ENCODE measurements at regions not wholly inside any gene's neighbourhood (a gene's known extent, or its start where the extent isn't known, plus 50 kb on each side); places are given as distances from the start of the nearest gene placed in this dataset.

GRCh38 chr15:66832664-66833063 is 130.6 kb downstream of the SMAD6 start:
- DNase-seq = no peak

- no peak for DNase-seq
Observed at GRCh38 chr15:66833371-66833770, 131.3 kb downstream of the SMAD6 start.

GRCh38 chr15:66833803-66834202 is 131.8 kb downstream of the SMAD6 start:
- DNase-seq = no peak

DNA sequence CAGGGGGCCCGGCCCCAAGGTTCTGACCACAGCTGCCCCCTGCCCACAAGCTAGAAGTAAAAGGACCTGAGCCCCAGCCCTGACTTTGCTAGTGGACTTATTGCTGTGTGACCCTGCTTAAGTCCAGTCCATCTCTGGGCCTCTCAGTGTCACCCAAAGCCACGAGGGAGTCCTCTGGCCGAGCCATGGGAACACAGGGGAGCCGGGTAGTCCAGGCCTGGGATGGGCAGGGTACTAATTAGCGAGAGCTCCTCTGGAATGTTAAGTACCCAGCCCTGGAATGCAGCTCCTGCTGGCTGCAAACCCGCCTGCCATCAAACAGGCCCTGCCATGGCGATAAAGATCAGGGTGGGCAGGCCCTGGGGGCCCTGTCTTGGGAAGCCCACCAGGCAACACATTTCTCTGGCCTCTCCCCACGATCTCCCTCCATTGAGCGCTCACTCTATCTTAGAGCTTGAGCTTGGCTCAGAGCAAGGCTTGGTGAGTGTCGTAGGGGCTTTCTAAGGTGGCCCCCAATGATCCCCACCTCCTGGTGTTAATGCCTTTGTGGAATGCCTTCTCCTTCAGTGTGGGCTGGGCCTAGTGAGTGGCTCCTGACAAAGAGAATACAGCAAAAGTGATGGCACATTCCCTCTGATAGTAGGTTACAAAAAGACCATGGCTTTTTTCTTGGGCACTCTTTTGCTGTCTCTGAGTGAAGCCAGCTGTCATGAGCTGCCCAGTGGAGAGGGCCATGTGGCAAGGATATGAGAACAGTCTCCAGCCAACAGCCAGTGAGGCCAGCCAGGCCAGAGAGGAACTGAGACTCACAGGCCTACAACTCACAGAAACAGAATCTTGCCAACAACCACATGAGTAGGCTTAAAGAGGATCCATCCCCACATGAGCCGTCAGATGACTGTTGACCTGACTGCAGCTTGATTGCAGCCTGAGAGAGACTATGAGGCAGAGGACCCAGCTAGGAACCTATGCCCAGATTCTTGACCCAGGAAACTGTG is 133.1 kb downstream of the SMAD6 start:
- DNase-seq = no peak

GRCh38 chr15:66836231-66837030 is 134.4 kb downstream of the SMAD6 start:
- no peak for DNase-seq

GRCh38 chr15:66838202-66838601 is 136.2 kb downstream of the SMAD6 start:
- no peak for DNase-seq

GRCh38 chr15:66838671-66839239 is 136.7 kb downstream of the SMAD6 start:
- DNase-seq = no peak

DNA sequence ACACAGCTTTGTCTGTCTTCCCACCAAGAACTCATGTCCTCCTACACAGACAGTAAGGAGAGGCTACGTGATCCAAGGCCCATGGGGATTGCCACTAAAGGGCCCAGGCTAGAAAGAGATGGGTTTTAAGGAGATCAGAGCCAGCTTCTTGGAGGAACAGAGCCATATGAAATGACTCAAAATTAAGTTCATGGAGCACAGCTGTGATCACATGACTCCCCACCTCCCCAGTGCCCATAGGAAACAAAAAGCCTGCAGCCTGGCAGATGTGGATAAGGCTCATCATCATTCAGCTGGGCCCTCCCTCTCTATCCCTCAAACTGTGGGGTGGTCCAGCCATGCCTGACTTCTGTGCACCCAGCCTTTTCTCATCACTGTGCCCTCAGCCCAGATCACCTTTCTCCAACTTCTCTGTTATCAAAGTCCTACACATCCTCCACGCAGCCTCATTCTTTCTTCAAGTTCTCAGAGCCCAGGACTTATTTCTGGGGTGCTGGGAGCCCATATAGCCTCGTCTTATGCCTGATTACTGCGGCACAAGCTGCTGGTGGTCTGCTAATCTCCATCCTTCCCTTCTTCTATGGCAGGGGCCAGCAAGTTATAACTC is 137.6 kb downstream of the SMAD6 start:
- no peak for DNase-seq

GRCh38 chr15:66840615-66841390 is 138.8 kb downstream of the SMAD6 start:
- no peak for DNase-seq

DNA sequence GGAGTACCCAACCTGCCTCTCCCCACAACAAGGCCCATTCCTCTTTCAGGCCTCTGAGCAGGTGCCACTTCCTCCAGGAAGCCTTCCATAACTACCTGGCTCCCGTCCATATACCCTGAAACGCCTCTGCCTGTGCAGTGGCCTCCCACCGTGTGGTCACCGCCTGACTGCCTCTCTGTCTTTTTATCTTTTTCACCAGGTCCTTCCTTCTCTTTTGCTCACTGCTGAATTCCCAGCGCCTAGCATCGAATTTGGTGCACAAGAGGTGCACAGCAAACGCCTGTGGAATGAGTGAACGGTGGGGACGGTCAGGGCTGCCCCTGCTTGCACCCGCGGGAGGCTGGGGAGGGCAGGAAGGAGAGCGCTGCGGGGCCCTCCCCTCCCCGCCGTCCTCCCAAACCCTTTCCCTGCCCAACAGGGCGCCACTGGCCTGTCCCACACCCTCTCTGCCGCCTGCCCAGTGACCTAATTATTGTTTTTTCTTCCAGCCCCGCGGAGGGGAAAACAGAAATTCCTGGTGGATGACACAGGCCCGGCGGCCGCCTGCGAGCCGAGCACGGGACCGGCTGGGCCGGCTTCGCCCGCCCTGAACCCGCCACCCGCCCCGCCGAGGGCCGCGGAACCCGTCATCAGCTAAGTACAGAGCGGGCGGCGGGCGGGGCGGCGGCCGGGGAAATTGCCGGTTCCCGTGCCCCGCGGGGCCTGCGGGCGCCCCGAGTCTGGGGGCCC is 140.1 kb downstream of the SMAD6 start:
- DNase-seq = no peak

- no peak for DNase-seq
Observed at GRCh38 chr15:66842710-66843441, 140.8 kb downstream of the SMAD6 start.

DNA sequence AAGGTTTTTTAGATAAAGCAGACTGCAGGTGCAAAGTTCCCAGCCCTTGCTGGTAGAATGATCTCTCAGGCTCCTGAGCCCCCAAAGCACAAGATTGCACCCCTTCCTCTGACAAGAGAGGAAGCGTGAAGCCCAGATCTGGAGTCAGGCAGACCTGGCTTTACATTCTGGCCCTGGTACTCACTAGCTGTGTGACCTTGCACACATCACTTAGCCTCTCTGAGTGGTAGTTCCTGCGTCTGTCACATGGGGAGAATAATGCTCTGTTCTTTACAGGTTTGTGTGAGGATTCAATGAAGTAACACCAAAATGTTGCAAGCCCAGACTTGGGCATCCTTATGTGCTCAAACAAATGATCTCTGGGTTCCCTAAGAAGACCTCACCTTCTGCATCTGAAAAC is 141.5 kb downstream of the SMAD6 start:
- DNase-seq = no peak

DNA sequence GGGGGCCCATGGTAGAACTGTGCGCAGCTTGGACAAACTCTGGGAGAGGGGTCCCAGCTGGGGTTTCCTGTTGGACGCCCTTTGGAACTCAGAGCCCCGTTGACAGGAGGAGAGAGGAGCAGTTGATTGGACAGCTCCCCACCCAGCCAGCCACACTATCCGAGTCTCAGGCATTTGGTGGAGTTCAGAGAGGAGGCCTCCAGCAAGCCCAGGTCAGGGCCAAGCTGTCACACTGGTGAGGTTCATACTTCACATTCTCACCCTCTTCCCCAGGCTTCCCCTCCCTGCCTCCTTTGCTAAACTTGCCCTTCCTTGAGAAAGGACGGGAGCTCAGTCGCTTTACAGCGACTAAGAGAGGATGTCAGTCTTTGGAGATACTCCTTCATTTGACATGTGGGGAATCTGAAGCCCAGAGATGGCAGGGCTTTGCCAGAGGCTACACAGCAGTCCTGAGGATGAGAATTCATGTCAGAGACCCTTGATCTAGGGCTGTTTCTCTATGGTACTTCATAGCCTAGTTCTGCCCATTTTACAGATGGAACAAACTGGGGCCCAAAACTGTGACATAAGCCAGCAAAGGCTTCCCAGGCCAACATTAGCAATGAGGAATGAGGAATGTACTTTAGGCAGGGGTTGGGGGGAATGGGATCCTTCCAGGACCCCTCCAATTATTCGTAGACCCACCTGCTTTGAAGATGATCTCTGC is 142.2 kb downstream of the SMAD6 start:
- DNase-seq = no peak

DNA sequence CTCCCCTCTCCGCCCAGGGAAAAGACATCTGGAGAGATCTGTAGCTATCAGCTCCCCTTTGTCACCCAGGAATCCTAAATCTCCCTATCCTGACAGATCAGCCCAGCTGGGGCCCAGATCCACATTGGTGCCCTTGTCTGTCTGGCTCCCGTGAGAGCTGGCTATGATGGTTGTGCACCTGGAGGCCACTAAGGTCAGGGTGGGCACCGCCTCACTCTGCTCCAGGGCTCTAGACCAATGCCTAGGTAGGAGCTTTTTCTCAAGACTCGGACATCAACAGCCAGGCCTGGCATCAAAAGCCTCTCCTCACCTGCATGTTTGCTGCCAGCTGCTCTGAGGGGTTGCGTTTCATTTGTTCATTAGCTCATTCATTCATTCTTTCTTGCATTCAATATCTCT is 142.7 kb downstream of the SMAD6 start:
- no peak for DNase-seq

DNA sequence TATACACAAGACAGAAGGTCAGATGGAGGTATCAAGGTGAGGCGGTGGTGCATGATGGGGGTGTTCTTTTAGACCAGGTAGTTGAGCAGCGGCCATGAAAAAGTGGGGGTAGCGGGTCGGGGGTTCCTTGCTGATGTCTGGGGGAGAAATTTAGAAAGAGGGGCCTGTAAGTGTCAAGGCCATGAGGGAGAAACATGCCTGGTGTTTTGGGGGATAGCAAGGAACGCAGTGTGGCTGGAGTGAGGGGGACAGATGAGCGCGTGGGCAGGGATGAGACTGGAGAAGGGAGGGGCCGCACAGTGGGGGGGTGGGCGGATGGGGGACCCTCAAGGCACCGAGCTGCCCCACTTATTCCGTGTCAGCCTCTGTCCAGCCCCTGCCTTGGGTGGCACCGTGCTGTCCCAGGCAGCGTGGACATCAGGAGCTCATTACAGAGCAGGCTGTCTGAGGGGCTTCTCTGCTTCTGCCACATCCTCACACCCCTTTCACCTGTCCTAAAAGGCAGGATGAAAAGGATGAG is 143.3 kb downstream of the SMAD6 start:
- DNase-seq = no peak

DNA sequence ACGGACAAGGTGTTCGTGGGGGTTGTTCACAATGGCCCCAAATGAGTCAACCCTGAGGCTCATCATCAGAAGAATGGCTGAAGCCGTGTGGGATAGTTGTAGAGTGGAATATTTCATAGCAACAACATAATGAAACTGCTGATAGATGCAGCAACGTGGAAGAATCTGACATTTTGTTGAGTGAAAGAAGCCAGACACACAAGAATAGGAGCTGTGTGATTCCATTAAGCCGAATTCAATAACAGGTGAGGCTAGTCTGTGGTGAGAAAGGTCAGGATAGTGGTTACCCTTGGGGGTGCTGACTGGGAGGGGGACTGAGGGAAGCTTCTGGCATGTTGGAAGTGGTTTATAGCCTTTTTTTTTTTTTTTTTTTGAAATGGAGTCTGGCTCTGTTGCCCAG is 144.0 kb downstream of the SMAD6 start:
- DNase-seq = no peak

GRCh38 chr15:66846811-66847210 is 144.8 kb downstream of the SMAD6 start:
- no peak for DNase-seq

- no peak for DNase-seq
Observed at GRCh38 chr15:66847565-66847991, 145.5 kb downstream of the SMAD6 start.

GRCh38 chr15:66848116-66848515 is 146.1 kb downstream of the SMAD6 start:
- DNase-seq = no peak
